Right lung (tissue), 2 donors: ENCODE measurements at regions not wholly inside any gene's neighbourhood (a gene's known extent, or its start where the extent isn't known, plus 50 kb on each side); places are given as distances from the start of the nearest gene placed in this dataset.
"Not testable (repeated sequence)": the region's sequence is repeated elsewhere in the genome, so short reads cannot be mapped to it uniquely, and the experiment has no call there.

Experiments used
- DNase-seq, 2 donors: peaks; one replicate each; pipeline ENCODE4 v3.0.0-alpha.2; 2013

DNA sequence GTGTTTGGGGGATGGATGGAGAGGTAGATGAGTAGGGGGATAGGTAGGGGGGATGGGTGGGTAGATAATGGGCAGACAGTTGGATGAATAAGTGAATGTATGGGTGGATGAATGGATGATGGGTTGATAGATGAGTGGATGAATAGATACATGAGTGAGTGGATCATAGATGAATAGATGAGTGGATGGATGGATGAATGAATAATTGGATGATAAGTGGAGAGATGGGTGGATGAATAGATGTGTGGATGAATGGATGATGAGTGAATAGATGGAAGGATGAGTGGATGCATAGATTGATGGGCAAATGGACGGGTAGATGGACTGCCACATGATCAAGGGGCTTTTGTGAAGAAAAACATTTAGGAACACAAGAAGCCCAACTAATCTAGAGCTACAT is 133.3 kb upstream of the F3 start:
- DNase-seq: no peak

DNA sequence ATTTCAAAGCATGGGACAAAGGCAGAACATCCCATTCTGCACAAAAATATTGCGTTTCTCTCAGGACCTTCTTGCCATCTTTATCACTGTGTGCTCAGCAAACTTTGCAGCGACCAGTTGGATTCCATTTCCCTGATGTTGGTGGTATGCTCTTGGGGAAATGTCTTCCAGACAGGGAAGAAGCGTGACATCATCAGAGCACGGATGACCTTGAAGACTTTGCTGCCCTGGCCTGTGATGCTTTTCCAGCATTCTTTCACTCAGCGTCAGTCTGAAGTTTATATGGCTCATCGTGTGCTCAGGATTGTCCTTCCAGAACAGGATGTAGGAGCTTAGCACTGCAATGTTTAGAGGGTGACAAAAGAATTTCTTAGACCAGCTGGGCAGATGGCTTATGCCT is 131.4 kb upstream of the F3 start:
- DNase-seq: no peak

- DNase-seq: no peak
Measured at GRCh38 chr1:94672001-94672400, 130.4 kb upstream of the F3 start.

DNA sequence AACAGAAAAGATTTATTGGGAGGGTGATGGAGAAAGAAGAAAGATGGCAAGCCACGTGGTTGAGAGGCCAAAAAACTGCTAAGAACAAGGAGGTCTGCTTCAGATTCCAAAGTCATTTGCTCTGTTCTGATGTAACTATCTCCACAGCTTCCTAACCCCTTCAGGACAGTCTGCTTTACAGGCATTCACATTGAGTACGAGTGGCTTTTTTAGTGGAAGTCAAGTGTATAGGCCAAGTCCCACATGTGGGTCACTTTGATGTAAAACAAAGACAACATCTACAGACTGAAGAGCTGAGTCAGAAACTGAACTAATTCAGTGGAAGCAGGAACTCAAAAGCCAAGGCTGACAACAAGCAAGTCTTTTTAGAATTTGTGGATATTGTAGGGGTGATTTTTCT is 128.7 kb upstream of the F3 start:
- DNase-seq: no peak

- DNase-seq: no peak
Measured at GRCh38 chr1:94669198-94669597, 127.6 kb upstream of the F3 start.

- DNase-seq: no peak
Measured at GRCh38 chr1:94668528-94668927, 127.0 kb upstream of the F3 start.

GRCh38 chr1:94667818-94668217 is 126.3 kb upstream of the F3 start:
- no peak for DNase-seq

- no peak for DNase-seq
Measured at GRCh38 chr1:94666797-94667196, 125.2 kb upstream of the F3 start.

DNA sequence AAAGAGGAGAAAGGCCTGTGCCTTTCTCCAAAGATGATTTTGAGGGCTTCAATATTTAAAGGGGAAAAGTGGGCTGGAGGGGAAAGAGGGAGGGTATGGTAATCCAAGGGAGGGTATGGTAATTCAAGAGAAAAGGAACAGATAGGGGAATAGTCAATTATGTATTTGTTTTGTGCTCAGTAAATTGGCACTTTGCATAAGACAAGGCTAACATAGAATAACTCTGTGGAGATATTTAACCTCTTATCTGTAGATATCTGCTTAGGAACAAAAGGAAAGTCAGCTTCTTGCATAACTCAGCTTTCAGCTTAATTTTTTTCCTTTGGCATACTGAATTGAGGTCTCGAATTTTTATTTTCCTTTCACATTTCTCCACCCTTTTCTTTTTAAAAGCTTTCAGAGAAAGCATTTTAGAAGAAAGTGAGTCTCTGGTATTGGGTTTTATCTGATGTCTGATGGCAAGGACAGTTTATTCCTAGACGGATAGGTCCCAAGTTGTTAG is 119.9 kb upstream of the F3 start:
- no peak for DNase-seq

DNA sequence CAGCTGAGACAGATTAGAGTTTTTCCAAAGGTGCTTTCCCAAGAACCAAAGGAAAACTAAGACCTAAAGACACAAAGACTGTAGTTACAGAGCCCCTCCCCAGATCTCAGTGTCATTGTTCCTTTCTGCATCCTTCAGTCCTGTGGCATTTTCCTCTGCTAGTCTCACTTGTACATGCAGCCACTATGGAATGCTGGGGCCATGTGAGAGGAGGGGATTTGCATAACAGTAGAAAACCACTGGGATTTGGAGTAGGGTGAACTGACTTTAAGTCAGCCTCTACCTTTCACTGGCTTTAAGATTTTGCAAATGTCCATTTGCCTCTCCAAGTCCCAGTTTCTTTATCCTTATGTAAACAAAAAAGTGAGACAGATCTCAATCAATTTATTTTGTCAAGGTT is 119.4 kb upstream of the F3 start:
- DNase-seq: no peak

- no peak for DNase-seq
Measured at GRCh38 chr1:94660258-94660657, 118.7 kb upstream of the F3 start.

- not testable (repeated sequence) for DNase-seq
Measured at GRCh38 chr1:94659202-94659601, 117.6 kb upstream of the F3 start.

GRCh38 chr1:94658221-94658620 is 116.7 kb upstream of the F3 start:
- no peak for DNase-seq

DNA sequence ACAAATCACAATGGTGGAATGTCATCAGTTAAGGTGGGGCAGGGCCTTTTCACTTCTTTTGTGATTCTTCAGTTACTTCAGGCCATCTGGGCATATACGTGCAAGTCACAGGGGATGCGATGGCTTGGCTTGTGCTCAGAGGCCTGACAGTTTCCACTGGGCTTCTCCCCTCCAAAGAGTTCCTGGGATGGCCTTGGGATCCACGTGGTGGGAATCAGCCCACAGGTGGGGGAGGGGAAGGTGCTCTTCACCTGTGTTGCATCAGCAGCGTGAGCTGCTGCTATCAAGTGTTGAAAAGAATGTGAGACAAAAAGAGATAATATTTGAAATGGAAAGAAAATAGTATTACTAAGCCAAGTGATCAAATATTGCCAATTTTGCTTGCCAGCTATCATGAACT is 116.2 kb upstream of the F3 start:
- DNase-seq: not testable (repeated sequence)

GRCh38 chr1:94656967-94657366 is 115.4 kb upstream of the F3 start:
- no peak for DNase-seq

DNA sequence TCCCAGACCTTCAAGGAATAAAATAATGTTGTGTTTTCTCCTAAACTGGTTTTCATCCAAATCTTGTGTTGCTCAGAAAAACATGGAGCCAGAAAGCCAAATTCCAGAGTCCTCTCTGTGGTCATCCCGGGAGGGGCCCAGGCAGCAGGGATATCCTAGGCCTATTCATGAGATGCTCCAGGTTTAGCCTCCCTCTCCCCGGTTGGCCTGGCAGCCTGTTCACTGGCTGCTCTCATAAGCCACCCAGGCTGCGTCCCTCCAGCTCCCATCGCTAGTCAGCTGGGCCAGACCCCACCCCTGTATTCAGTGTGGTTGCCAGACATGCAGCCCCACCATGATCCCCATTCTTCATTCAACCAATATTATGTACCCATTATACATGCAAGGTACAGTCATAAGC is 113.4 kb upstream of the F3 start:
- DNase-seq: no peak

DNA sequence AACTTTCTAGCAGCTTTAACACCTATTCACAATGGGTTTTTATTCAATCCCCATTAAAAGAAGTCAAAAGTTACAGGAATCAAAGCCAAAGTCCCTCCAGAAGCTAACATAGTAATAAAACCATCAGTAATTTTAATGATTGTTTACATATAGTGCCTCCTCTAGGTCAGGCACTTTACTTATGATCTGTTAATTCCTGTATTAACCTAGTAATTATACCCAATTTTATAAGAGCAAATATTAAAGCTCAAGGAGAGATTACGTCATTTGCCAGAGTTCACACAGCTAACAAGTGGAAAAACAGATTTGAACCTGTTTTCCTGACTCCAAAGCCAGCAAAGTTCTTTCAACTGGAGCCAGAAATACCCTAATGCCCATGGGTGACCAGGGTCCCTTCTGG is 112.9 kb upstream of the F3 start:
- DNase-seq: no peak

GRCh38 chr1:94654031-94654430 is 112.5 kb upstream of the F3 start:
- DNase-seq: no peak

GRCh38 chr1:94653454-94653853 is 111.9 kb upstream of the F3 start:
- DNase-seq: no peak

DNA sequence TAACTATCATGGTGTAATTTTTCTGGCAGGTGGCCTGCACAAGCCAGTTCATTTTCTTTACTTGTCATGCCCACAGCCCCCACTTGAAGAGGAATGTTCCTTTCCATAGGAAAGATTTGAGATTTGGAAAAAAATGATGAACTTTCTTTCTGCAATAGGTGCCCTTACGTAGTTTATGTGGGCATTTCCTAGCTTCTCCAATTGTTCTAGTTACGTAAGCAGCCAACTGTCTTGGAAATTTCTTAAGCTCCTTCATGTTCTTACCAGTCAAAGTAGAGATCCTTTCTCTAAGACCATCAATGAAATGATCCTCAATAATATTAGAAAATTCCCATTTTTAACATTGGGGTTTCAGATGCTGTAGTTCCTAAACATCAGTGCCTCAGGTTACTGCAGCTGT is 109.5 kb upstream of the F3 start:
- DNase-seq: no peak

GRCh38 chr1:94650301-94650700 is 108.7 kb upstream of the F3 start:
- no peak for DNase-seq

DNA sequence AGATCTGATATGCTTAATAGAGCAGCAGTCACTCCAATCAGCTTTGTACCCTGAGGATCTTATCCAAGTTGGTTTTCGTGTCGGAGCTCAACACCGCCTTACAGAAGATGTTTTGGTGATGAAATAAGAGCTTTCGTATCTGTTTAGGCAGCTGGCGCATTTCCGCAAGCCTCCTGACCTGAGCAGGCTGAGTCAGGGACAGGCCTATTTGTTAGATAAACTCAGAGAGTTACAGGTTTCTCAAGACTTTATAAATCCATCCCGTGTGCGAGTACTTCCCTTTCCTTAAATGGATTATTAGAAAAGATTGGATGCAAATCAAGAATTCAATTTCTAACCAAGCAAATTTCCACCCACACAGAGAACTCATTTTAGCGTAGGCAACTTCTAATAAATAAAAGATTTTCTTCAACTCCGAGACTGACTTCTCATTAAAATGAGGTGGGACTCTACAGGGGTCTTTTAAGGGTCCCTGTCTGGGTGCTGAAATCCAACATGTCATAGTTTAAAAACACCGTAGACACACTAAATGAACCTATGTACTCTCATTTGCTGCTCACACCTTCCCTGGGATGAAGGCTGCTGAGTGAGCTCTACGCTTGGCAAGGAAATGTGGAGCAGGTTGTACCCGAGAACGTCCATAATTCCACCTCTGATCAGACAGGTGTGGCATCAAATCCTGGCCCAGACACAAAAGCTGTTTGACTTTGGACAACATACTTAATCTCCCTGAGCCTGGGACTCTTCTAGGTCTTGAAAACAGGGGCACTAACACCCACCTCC is 106.9 kb upstream of the F3 start:
- no peak for DNase-seq

- DNase-seq: no peak
Measured at GRCh38 chr1:94646786-94647555, 105.4 kb upstream of the F3 start.
